ENCODE measurements at regions not wholly inside any gene's neighbourhood (a gene's known extent, or its start where the extent isn't known, plus 50 kb on each side); places are given as distances from the start of the nearest gene placed in this dataset.

- TF ChIP-seq CTCF (IDR thresholded peaks at IDR 0.05; ENCODE audit: low read depth, low read length, poor library complexity, severe bottlenecking) = no peak
- no peak for TF ChIP-seq EZH2phosphoT487 (IDR thresholded peaks at IDR 0.05; ENCODE audit: borderline replicate concordance, low read length)
Observed at GRCh38 chr18:52082246-52082645, 257.8 kb upstream of the DCC start.

All from DOHH2 (cell line).